ENCODE measurements at regions not wholly inside any gene's neighbourhood (a gene's known extent, or its start where the extent isn't known, plus 50 kb on each side); places are given as distances from the start of the nearest gene placed in this dataset.
"Not testable (repeated sequence)": the region's sequence is repeated elsewhere in the genome, so short reads cannot be mapped to it uniquely, and the experiment has no call there.

DNA sequence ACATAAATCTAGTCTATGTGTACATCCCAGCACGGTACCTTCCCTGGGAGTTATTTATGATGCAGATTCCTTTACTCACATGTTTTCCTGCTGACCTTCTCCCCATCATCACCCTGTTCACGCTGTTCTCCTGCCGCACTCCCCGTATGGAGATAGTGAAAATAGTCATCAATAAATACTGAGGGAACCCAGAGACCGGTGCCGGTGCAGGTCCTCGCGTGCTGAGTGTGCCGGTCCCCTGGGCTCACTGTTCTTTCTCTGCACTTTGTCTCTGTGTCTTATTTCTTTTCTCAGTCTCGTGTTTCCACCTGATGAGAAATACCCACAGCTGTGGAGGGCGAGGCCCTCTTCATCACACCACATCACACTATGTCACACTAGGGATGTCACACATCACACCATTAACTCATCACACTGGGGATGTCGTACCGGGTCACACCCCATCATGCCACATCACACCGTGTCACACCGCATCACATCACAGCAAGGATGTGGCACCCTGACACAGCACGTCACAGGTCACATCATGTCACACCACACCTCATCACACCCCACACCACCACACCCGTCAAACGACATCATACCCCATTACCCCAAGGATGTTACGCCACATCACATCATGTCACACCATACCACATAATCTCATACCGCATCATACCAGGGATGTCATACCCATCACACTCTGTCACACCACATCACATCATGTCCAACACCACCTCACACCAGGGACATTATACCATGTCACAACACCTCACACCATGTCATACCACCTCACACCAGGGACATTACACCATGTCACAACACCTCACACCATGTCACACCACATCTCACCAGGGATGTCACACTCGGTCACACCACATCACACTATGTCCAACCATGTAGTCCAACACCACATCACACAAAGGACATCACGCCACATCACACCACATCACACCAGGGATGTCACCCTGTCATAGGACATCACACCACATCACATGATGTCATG, 207.0 kb downstream of the TMEM121 start:
- no peak overlapping the region for H3K27ac ChIP-seq
- TF ChIP-seq, protein P1, sequence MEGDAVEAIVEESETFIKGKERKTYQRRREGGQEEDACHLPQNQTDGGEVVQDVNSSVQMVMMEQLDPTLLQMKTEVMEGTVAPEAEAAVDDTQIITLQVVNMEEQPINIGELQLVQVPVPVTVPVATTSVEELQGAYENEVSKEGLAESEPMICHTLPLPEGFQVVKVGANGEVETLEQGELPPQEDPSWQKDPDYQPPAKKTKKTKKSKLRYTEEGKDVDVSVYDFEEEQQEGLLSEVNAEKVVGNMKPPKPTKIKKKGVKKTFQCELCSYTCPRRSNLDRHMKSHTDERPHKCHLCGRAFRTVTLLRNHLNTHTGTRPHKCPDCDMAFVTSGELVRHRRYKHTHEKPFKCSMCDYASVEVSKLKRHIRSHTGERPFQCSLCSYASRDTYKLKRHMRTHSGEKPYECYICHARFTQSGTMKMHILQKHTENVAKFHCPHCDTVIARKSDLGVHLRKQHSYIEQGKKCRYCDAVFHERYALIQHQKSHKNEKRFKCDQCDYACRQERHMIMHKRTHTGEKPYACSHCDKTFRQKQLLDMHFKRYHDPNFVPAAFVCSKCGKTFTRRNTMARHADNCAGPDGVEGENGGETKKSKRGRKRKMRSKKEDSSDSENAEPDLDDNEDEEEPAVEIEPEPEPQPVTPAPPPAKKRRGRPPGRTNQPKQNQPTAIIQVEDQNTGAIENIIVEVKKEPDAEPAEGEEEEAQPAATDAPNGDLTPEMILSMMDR (conservative IDR thresholded peaks at IDR 0.05), result no peak

DNA sequence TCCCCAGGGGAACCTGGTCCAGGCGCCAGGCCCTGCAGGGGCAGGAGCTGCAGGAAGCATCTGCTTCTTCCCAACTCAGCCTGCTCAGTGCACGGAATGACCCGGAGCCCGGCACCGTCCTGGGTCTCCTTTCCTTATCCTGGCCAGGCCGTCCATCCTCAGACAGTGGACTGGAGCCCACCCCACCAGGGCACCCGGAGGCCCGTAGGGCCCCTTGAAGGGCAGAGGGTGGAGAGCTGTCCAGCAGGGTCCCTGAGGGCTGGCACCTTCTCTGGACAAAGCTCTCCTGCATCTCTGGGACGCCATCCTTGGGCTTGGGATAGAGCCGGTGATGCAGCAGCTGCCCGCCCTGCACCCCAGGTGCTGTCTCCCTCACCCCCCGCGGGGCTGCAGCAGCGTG, 207.9 kb downstream of the TMEM121 start:
- not testable (repeated sequence) for H3K27ac ChIP-seq

DNA sequence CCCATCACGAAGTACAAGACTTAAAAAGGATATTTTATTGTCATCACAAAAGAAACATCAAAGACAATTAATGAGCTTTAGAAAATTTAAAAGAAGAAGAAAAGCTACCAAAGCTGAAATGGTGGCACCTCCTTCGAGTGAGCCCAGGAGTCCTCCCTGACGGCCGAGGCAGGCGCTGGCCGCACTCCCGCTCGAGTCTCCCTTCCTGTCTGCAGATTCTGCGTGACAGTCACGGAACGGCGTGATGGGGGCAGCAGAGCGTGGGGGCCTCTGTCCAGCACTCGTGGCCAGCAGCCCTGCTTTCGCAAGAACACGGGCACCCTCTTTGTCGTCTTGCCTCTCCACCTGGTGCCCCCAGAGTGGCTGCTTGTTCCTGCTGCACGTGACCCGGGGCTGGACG, 209.9 kb downstream of the TMEM121 start:
- not testable (repeated sequence) for H3K27ac ChIP-seq

DNA sequence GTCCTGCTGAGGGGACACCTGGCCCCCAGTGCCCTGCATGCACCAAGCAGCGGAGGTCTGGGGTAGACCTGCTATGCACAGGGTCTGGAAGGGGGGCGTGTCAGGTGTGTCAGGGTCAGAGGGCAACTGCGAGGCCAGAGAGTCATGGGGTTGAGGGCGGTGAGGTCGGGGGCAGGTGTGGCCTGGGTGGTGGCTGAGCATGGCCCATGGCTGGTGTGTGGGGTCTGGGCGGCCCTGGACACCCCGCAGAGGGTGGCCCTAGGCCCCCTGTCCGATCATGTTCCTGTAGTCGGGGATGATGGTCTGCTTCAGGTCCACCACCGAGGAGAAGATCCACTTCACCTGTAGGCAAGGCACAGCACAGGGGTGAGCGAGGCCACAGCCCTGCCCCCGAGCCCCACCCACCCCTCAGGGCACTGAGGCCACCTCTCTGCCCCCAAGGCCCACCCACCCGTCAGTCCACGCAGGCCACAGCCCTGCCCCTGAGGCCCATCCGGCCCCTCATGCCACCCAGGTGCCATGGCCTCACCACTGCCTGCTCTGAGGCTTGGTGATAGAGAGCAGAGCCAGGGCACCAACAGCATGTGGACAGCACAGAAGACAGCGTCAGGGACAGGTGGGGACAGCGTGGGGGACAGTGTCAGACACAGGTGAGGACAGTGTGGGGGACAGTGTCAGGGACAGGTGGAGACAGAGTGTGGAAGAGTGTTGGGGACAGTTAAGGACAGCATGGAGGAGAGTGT, 211.3 kb downstream of the TMEM121 start:
- TF ChIP-seq, protein P1 (conservative IDR thresholded peaks at IDR 0.05), result no peak
- H3K27ac ChIP-seq, result no peak overlapping the region

DNA sequence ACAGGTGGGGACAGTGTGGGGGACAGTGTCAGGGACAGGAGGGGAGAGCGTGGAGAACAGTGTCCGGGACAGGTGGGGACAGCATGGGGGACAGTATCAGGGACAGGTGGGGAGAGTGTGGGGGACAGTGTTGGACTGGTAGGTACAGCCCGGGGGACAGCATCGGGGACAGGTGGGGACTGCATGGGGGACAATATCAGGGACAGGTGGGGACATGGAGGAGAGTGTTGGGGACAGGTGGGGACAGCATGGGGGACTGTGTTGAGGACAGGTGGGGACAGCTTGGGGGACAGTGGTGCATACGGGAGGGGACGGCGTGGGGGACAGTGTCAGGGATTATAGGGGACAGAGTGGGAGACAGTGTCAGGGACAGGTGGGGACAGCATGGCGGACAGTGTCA, 212.3 kb downstream of the TMEM121 start:
- TF ChIP-seq, protein P1 (conservative IDR thresholded peaks at IDR 0.05), result no peak
- no peak overlapping the region for H3K27ac ChIP-seq

DNA sequence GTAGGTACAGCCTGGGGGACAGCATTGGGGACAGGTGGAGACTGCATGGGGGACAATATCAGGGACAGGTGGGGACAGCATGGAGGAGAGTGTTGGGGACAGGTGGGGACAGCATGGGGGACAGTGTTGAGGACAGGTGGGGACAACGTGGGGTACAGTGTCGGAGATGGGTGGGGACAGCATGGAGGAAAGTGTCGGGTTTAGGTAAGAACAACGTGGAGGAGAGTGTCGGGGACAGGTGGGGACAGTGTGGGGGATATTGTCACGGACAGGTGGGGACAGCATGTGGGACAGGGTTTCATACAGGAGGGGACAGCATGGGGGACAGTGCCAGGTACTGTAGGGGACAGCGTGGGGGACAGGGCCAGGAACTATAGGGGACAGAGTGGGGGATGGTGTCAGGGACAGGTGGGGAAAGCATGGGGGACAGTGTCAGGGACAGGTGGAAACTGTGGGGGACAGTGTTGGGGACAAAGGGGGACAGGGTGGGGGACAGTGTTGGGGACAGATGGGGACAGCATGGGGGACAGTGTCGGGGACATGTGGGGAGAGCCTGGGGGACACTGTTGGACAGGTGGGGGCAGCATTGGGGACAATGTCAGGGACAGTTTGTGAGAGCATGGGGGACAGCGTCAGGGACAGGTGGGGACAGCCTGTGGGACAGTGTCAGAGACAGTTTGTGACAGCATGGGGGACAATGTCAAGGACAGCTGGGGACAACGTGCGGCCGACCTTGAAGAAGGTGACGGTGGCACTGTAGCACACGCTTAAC, 213.1 kb downstream of the TMEM121 start:
- TF ChIP-seq, protein P1 (conservative IDR thresholded peaks at IDR 0.05), result no peak
- H3K27ac ChIP-seq, result no peak overlapping the region

DNA sequence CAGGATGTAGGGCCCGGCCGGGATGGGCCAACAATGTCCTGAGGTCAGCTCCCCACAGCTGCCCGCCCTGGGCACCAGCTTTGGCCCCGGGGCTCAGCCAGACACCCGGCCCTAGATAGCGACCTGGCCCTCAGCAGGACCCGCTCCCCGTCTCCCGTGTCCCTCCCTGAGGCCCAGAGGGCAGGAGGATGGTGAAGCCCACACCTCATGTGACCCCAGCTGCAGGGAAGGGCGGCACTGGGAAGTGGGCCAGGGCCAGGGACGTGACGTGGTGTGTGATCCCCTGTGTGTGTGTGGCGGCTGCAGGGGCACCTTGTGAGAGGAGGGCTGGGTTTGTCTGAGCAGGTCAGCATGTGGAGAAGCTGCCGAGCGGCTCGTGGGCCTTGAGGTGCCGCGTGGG, 213.9 kb downstream of the TMEM121 start:
- H3K27ac ChIP-seq, result not testable (repeated sequence)

DNA sequence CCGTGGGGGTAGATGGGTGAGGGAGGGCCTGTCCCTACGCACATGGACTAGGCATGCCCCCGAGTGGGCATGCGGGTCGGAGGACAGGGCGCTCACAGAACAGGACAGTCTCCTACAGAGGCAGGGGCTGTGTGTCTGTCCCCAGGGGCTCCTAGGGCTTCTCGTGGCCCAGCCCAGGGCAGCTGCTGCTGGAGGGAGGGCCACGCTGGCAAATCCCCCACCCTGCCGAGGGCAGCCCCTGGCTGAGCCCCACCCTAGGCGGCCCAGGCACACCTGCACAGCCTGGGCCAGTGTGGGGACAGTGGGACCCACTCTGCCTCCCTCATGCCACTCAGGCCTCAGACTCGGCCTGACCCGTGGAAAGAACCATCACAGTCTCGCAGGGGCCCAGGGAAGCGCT, 214.6 kb downstream of the TMEM121 start:
- H3K27ac ChIP-seq, result not testable (repeated sequence)

DNA sequence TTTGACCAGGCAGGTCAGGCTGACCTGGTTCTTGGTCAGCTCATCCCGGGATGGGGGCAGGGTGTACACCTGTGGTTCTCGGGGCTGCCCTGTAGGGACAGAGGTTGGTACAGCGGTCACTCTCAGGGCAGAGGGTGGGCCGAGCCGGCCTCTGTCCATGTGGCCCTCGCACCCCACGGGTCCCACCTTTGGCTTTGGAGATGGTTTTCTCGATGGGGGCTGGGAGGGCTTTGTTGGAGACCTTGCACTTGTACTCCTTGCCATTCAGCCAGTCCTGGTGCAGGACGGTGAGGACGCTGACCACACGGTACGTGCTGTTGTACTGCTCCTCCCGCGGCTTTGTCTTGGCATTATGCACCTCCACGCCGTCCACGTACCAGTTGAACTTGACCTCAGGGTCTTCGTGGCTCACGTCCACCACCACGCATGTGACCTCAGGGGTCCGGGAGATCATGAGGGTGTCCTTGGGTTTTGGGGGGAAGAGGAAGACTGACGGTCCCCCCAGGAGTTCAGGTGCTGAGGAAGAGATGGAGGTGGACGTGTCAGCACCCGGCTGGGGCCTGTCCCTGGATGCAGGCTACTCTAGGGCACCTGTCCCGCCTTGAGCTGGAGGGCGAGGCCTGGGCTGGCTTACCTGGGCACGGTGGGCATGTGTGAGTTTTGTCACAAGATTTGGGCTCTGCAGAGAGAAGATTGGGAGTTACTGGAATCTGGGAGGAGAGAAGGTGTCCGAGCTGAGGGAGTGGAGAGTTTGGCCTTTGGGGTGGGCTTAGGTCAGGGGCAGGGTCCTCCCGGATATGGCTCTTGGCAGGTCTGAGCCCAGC, 215.5 kb downstream of the TMEM121 start:
- not testable (repeated sequence) for H3K27ac ChIP-seq

Data from VCaP (cell line).